HG03103 (cell line): ENCODE measurements at regions not wholly inside any gene's neighbourhood (a gene's known extent, or its start where the extent isn't known, plus 50 kb on each side); places are given as distances from the start of the nearest gene placed in this dataset.

Source experiments
- ATAC-seq: cut with Tn5 transposase; IDR thresholded peaks from one replicate; pipeline ENCODE4 v1.9.1; 2021; ENCODE audit warnings: low read depth; ENCODE audit not compliant: unreplicated experiment

DNA sequence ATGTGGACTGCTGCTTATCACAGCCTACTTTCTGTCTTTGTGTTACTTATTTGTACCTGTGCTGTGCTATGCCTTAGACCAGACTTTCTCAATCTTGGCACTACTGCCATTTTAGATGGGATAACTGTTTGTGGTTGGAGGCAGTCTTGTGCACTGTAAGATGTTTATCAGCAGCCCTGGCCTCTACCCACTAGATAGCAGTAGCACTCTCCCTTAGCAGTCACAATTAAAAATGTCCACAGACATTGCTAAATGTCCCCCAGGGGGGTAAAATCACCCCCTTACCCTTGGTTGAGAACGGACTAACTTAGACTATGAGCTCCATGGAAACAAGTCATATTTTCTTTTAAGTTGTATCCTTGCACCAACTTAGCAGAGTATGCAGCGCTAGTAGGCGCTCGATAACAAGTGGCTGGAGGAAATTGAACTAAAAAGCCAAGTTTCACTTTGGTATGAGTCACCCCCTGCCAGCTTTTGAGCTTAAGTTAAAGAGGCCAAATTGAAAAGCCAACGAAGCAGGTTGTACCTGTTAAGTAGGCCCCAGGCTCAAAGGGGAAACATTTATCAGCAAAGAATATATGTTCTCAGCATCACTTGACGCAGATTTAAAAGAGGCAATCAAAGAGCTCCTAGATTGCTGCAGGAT lies 304.8 kb upstream of the SORL1-AS1 start:
- ATAC-seq, result no peak

GRCh38 chr11:121755906-121756305 lies 303.1 kb upstream of the SORL1-AS1 start:
- no peak for ATAC-seq

GRCh38 chr11:121755191-121755590 lies 302.4 kb upstream of the SORL1-AS1 start:
- ATAC-seq, result no peak

- no peak for ATAC-seq
Measured at GRCh38 chr11:121754598-121754997, 301.8 kb upstream of the SORL1-AS1 start.

DNA sequence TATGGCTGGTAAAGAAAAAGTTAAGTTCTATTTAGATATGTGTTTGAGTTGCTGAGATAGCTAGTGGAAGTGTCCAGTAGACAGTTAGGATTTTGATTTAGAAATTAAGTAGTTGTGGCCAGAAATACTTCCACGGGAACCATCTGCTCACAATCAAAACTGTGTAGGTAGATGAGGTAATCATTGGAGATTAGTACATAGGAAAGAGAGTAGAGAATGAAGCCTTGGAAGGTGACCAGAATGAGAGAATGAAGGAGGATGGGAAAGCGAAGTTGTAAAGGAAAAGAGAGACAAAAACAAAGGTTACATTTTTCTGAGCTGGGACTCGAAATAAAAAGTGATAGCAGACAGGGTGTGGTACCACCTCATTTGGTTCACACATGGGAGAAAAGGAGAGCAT lies 296.9 kb upstream of the SORL1-AS1 start:
- no peak for ATAC-seq

DNA sequence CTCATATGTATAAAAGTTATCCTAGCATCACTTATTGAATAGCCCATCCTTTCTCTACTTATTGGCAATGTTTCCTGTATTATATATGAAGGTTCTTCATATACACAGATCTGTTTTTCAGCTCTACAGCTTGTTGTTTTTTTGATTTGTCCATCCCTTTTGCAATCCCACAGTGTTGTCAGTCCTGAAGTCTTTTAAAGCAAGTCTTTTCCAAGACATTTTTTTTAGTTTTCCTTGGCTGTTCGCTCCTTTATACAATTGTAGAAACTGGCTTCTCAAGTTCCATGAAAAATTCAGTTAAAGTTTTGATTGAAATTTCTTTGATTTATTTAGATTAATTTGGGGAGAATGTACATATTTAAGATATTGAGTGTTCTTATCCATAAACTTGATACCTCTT lies 295.3 kb upstream of the SORL1-AS1 start:
- no peak for ATAC-seq

DNA sequence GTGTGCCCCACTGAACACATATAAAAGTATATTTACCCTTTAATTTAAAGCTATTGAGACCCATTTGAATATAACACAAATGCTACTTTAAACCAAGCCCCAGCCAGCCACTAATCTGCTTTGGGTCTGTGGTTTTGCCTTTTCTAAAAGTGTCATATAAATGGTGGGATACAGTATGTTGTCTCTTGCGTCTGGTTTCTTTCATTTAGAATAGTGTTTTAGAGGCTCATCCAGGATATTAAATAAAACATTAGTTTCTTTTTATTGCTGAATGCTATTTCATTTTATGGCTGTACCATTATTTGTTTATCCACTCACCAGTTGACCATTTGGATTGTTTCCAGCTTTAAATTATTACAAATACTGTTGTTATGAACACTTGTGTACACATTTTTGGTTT lies 290.5 kb upstream of the SORL1-AS1 start:
- ATAC-seq, result no peak

GRCh38 chr11:121741761-121742361 lies 289.1 kb upstream of the SORL1-AS1 start:
- no peak for ATAC-seq

DNA sequence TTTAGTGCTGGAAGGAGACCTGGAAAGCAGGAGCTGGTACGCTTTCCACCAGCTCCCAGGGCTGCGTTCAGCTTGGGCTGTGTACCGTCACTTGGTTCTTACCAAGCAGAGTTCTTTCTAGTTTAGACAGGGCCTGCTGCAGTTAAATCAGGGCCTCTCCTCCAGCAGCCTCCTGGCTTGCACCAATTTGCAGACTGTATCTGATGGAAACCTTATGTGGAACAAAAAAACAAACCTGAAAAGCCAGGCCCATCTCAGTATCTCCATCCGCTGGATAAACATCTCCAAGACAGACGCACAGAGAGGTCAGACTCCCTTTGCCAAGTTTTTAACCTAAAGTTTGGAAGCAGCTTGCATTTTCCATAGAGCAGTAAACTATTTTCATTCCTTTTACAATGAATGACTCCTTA lies 288.6 kb upstream of the SORL1-AS1 start:
- ATAC-seq, result no peak

DNA sequence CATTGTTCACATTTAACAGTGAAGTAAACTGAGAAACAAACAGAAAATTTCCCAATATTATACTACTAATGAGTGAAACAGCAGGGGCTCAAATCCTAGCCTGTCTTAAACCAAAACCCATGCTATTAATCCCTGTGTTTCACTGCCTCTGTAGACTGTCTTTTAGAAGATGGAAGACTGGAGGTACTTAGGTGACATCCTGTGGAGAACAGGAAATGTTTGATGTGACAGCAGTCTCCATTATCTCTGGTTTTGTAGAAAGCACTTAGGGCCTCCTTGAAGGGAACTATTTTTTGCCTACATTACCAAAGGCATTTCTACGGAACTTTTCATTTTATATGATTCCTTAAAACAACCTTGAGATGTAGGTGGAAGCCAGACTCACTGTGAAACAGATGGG lies 288.1 kb upstream of the SORL1-AS1 start:
- ATAC-seq, result no peak

GRCh38 chr11:121733858-121734257 lies 281.1 kb upstream of the SORL1-AS1 start:
- no peak for ATAC-seq

GRCh38 chr11:121727942-121728341 lies 275.2 kb upstream of the SORL1-AS1 start:
- no peak for ATAC-seq

- ATAC-seq, result no peak
Measured at GRCh38 chr11:121723246-121723741, 270.5 kb upstream of the SORL1-AS1 start.

DNA sequence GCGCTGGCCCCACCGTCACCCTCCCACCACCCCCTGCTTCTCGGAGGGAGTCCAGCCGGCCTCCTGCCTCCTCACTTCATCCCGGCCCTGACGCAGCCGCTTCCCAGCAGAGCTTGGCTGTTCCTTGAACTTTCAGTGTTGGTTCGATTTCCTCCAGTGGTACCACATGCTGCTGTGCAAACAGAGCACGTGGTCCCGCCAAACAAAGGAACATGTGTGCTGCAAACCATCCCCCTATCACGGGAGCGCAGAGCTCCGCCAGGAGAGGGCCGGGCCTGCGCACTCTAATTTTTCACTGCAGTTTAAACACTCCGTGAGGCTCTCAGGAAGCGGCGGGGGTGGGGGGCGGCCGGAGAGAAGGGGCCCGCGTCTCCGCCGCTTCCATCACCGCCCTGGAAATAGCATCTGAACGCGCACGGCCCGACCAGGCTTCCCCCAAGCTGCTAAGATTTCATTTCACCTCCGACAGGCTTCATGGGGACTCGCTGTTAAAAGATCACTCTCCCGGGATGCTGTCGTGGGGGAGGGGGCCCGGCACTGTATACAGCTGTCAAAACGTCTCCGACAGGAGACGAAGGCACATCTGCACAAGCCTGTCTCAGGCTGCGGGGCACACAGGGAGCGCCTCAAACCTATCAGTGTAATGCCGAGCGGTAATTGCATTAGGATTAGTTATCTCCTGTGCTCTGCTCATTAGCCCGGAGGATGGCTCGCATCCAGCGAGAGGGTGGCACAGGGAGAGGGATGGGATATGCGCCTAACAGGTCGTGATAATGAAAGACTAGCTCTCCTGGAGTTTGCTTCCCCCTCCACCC lies 269.9 kb upstream of the SORL1-AS1 start:
- ATAC-seq, result no peak

GRCh38 chr11:121721961-121722360 lies 269.2 kb upstream of the SORL1-AS1 start:
- no peak for ATAC-seq

DNA sequence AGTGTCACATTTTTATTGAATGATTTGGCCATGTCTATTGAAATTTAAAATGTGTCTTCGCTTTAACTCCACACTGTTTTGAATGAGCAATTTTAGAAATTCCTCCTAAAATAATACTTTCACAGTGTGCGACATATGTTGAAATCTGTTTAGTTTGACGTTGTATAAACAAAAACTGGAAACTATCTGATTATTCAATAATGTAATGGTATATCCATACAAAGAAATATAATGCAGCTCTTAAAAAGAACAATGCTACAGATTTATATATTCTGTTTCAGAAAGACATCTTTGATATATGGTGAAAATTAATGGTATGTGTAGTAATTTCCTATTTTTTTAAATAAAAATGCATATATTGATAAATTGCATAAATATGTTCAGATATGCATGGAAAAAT lies 268.7 kb upstream of the SORL1-AS1 start:
- no peak for ATAC-seq

- ATAC-seq, result no peak
Measured at GRCh38 chr11:121717296-121717695, 264.5 kb upstream of the SORL1-AS1 start.

GRCh38 chr11:121716060-121716459 lies 263.3 kb upstream of the SORL1-AS1 start:
- no peak for ATAC-seq

DNA sequence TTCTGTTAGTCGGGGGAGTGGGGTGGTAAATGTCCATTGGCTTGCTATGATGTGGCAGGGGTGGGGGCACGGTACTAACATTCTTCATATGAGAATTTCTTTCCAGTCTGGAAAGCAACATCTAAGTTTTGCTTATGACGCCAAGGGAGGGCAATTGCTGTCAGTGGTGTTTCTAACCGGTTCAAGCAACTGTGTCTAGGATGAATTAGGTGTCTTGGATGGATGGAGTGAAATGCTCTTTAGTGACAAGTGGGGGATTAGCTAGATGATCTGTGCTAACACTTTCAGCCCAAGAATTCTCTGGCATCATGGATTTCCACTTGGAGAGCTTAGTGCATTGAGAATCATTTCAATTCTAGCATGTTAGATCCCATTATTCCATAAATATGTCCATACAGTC lies 262.6 kb upstream of the SORL1-AS1 start:
- ATAC-seq, result no peak

DNA sequence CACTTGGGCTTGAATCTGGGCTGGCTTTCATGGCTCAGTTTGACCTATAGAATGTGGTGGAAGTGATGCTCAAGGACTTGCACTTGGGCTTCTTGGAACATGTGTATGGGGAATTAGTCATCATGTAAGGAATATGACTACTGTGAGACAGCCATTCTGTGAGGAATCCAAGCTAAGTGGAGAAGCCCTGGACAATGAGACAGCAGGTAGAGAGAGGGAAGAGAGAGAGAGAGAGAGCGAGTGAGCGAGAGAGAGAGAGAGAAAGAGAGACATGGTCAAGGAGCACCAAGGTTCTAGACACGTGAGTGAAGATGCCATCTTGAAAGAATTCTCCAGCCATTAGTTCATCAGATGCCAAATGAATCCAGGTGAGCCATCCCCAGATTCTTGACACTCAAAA lies 261.6 kb upstream of the SORL1-AS1 start:
- no peak for ATAC-seq

GRCh38 chr11:121711939-121712338 lies 259.2 kb upstream of the SORL1-AS1 start:
- ATAC-seq, result no peak

DNA sequence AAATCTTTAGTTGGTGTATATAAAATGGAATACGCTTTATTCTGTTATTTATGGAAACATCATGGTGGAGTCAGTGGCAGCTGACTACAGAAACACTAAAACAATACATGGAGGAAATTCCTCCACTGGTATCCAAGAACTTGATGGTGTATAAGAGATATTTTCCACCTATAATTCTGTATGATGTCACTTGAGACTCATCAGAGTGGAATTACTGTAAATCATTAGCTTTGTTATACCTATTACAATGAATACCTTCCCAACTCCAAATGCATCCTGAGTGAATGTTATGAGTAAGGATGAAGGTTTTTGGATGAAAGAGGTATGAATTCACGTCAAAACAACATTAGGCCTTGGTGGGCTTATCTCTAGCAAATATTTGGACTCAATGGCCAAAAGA lies 258.5 kb upstream of the SORL1-AS1 start:
- ATAC-seq, result no peak
